SU-DHL-6 (cell line): ENCODE measurements at regions not wholly inside any gene's neighbourhood (a gene's known extent, or its start where the extent isn't known, plus 50 kb on each side); places are given as distances from the start of the nearest gene placed in this dataset.

Source experiments
- H2AFZ ChIP-seq: fragments of 200-600 bp; sonication (generic); 2 replicates; pipeline ENCODE4 v1.6.1; 2014; ENCODE audit warnings: low read depth, mild to moderate bottlenecking, moderate library complexity, mixed read lengths, antibody characterized with exemption, low read length; ENCODE audit not compliant: severe bottlenecking
- H3F3A ChIP-seq: fragments of 200-600 bp; shearing (Covaris generic); 2 replicates; pipeline ENCODE4 v1.6.0; 2016; ENCODE audit warnings: antibody characterized with exemption, mild to moderate bottlenecking; ENCODE audit not compliant: insufficient read depth
- H3K27ac ChIP-seq: fragments of 200-600 bp; sonication (generic); 2 replicates; pipeline ENCODE4 v1.5.1; 2016; ENCODE audit warnings: low read depth, mild to moderate bottlenecking, low read length, moderate library complexity, mixed read lengths
- H3K27me3 ChIP-seq: fragments of 200-600 bp; sonication (generic), shearing (Covaris generic); 2 replicates; pipeline ENCODE4 v1.6.0; 2014; ENCODE audit warnings: mild to moderate bottlenecking, low read length
- H3K36me3 ChIP-seq: fragments of 200-600 bp; sonication (generic); 2 replicates; pipeline ENCODE4 v1.6.1; 2014; ENCODE audit warnings: mild to moderate bottlenecking, low read length, mixed read lengths
- H3K4me2 ChIP-seq: fragments of 300-600, 200-600 bp; shearing (Covaris generic), sonication (generic); 2 replicates; pipeline ENCODE4 v1.6.0; 2014; ENCODE audit warnings: low read length, low read depth, mild to moderate bottlenecking; ENCODE audit not compliant: poor library complexity, severe bottlenecking
- H3K4me3 ChIP-seq: fragments of 200-600 bp; sonication (generic); 2 replicates; pipeline ENCODE4 v1.5.1; 2014; ENCODE audit warnings: antibody characterized with exemption, low read length, mild to moderate bottlenecking, mixed read lengths; ENCODE audit not compliant: insufficient read depth, poor library complexity, severe bottlenecking
- H3K79me2 ChIP-seq: fragments of 200-600 bp; sonication (generic); 2 replicates; pipeline ENCODE4 v1.6.1; 2014; ENCODE audit warnings: mild to moderate bottlenecking, low read length, moderate library complexity; ENCODE audit not compliant: insufficient read depth
- H3K9ac ChIP-seq: fragments of 200-600 bp; sonication (generic); 2 replicates; pipeline ENCODE4 v1.7.0; 2014; ENCODE audit warnings: mild to moderate bottlenecking, low read length
- H3K9me2 ChIP-seq: fragments of 200-600 bp; sonication (generic); replicated peaks from 2 replicates; pipeline ENCODE4 v1.6.1; 2014; ENCODE audit warnings: low read length; ENCODE audit not compliant: insufficient read depth
- H3K9me3 ChIP-seq: fragments of 200-600 bp; sonication (generic); 2 replicates; pipeline ENCODE4 v1.6.1; 2014; ENCODE audit warnings: low read length, mixed read lengths; ENCODE audit not compliant: insufficient read depth
- H4K20me1 ChIP-seq: fragments of 200-600 bp; sonication (generic); 2 replicates; pipeline ENCODE4 v1.6.1; 2014; ENCODE audit warnings: low read depth, mild to moderate bottlenecking, antibody characterized with exemption, low read length, moderate library complexity, mixed read lengths
- CTCF ChIP-seq: fragments of 200-600 bp; sonication (generic); IDR thresholded peaks from one replicate; pipeline ENCODE4 v1.5.1; 2017; ENCODE audit warnings: antibody characterized with exemption, mild to moderate bottlenecking, low read length, moderate library complexity; ENCODE audit not compliant: insufficient read depth, poor library complexity, severe bottlenecking
- EZH2phosphoT487 ChIP-seq: fragments of 200-600 bp; sonication (generic), shearing (Covaris generic); conservative IDR thresholded peaks from 2 replicates; pipeline ENCODE4 v1.6.1; 2018; ENCODE audit warnings: mild to moderate bottlenecking, antibody characterized with exemption, low read length, moderate library complexity, mixed read lengths

- no peaks in the 10 kb centered on the region for H3K27me3 ChIP-seq
- no peak overlapping the region for H3K4me2 ChIP-seq
- no peaks in the 10 kb centered on the region for H3K9me3 ChIP-seq
- no peaks in the 10 kb centered on the region for H3K36me3 ChIP-seq
- H3F3A ChIP-seq, result no peaks in the 10 kb centered on the region
- H4K20me1 ChIP-seq, result no peaks in the 10 kb centered on the region
- H3K9ac ChIP-seq, result no peak overlapping the region
- no peaks in the 10 kb centered on the region for H3K79me2 ChIP-seq
- no peak overlapping the region for H2AFZ ChIP-seq
- H3K4me3 ChIP-seq, result no peak overlapping the region
- H3K27ac ChIP-seq, result no peak overlapping the region
- H3K9me2 ChIP-seq, result no peaks in the 10 kb centered on the region
- TF ChIP-seq EZH2phosphoT487 (no peak), CTCF (no peak)
Measured at GRCh38 chr2:239722760-239723470, 302.2 kb downstream of the NDUFA10 start.

- H3K4me3 ChIP-seq, result no peak overlapping the region
Measured at GRCh38 chr2:239721991-239722759, 303.0 kb downstream of the NDUFA10 start.

GRCh38 chr2:239721531-239721930, 303.6 kb downstream of the NDUFA10 start:
- Histone ChIP-seq H3K27ac (no peak overlapping the region), H3K9ac (no peak overlapping the region), H4K20me1 (no peaks in the 10 kb centered on the region), H3K36me3 (no peaks in the 10 kb centered on the region), H3K79me2 (no peaks in the 10 kb centered on the region), H3F3A (no peaks in the 10 kb centered on the region), H3K9me2 (no peaks in the 10 kb centered on the region), H2AFZ (no peak overlapping the region), H3K4me2 (no peak overlapping the region), H3K4me3 (no peak overlapping the region), H3K9me3 (no peaks in the 10 kb centered on the region), H3K27me3 (no peaks in the 10 kb centered on the region)
- TF ChIP-seq CTCF (no peak), EZH2phosphoT487 (no peak)

More at GRCh38 chr2:239721991-239722759, 303.0 kb downstream of the NDUFA10 start:
- no peaks in the 10 kb centered on the region for H3K9me2 ChIP-seq
- TF ChIP-seq EZH2phosphoT487, result no peak
- TF ChIP-seq CTCF, result no peak
- no peaks in the 10 kb centered on the region for H3K36me3 ChIP-seq
- no peaks in the 10 kb centered on the region for H3F3A ChIP-seq
- no peak overlapping the region for H3K9ac ChIP-seq
- no peak overlapping the region for H3K4me2 ChIP-seq
- no peak overlapping the region for H3K27ac ChIP-seq
- no peaks in the 10 kb centered on the region for H3K27me3 ChIP-seq
- no peak overlapping the region for H2AFZ ChIP-seq
- H4K20me1 ChIP-seq, result no peaks in the 10 kb centered on the region
- H3K79me2 ChIP-seq, result no peaks in the 10 kb centered on the region
- H3K9me3 ChIP-seq, result no peaks in the 10 kb centered on the region
